Panc1 (cell line): ENCODE measurements at regions not wholly inside any gene's neighbourhood (a gene's known extent, or its start where the extent isn't known, plus 50 kb on each side); places are given as distances from the start of the nearest gene placed in this dataset.

Experiments
- ATAC-seq: fragments of 200-7000 bp; cut with Tn5 transposase; 2 replicates; pipeline ENCODE4 v1.9.1; 2020; ENCODE audit warnings: mild to moderate bottlenecking, moderate library complexity
- BruUV-seq: library from RNA; stranded (reverse); fragments of 400-500 nt; replicated peaks from 2 replicates; lab custom pipeline; 2021; lab: Mats Ljungman, UMichigan
- CTCF ChIA-PET: fragments of 300-600 bp; sonication (Branson Sonifier 250); formaldehyde crosslinking; loops from one replicate; lab custom pipeline; 2022; ENCODE audit warnings: antibody characterized with exemption; lab: Charles Lee
- POLR2A ChIA-PET: fragments of 300-600 bp; sonication (Branson Sonifier 250); formaldehyde crosslinking; loops from one replicate; lab custom pipeline; 2022; ENCODE audit warnings: antibody characterized with exemption; lab: Charles Lee
- DNase-seq: peaks from one replicate; pipeline ENCODE4 v3.0.0-alpha.2; 2010; ENCODE audit warnings: low read depth, low spot score
- H3K27ac ChIP-seq: 2 replicates; pipeline ENCODE4 v1.5.1; 2011; ENCODE audit warnings: mild to moderate bottlenecking, low read length, inconsistent platforms
- H3K27me3 ChIP-seq: fragments of 200-500 bp; sonication (Bioruptor generic); 2 replicates; pipeline ENCODE4 v1.6.0; 2014; ENCODE audit warnings: low read length, inconsistent platforms; ENCODE audit not compliant: control insufficient read depth, insufficient read depth
- H3K36me3 ChIP-seq: fragments of 200-500 bp; sonication (Bioruptor generic); 2 replicates; pipeline ENCODE4 v1.5.1; 2014; ENCODE audit warnings: inconsistent platforms, mild to moderate bottlenecking, low read length, moderate library complexity; ENCODE audit not compliant: control insufficient read depth, insufficient read depth
- H3K4me1 ChIP-seq: 2 replicates; pipeline ENCODE4 v1.5.1; 2011; ENCODE audit warnings: inconsistent platforms, mild to moderate bottlenecking, low read length, moderate library complexity; ENCODE audit not compliant: control insufficient read depth, insufficient read depth
- H3K4me3 ChIP-seq, 2 experiments: 2 replicates each; pipeline ENCODE4 v1.5.1; 2011 to 2012; ENCODE audit warnings: low read depth in 2 of 2, low read length in 2 of 2, mild to moderate bottlenecking in 2 of 2, inconsistent platforms in 1 of 2, moderate library complexity in 1 of 2
- H3K9me3 ChIP-seq: fragments of 200-500 bp; sonication (Bioruptor generic); 2 replicates; pipeline ENCODE4 v1.5.1; 2014; ENCODE audit warnings: low read depth, mild to moderate bottlenecking, inconsistent platforms, low read length, moderate library complexity; ENCODE audit not compliant: control insufficient read depth, insufficient read depth
- POLR2AphosphoS5 ChIP-seq: IDR thresholded peaks from 2 replicates; pipeline ENCODE4 v1.6.1; 2012; ENCODE audit warnings: mild to moderate bottlenecking, low read depth, low read length, moderate library complexity
- SIN3A ChIP-seq: IDR thresholded peaks from 2 replicates; pipeline ENCODE4 v1.6.1; 2012; ENCODE audit warnings: low read depth, mild to moderate bottlenecking, low read length, moderate library complexity, borderline replicate concordance; ENCODE audit not compliant: insufficient read depth
- TCF7L2 ChIP-seq: IDR thresholded peaks from 2 replicates; pipeline ENCODE4 v1.6.1; 2011; ENCODE audit warnings: mild to moderate bottlenecking, low read depth, low read length, inconsistent platforms
- in situ Hi-C: cut with HindIII; loops from 2 replicates; pipeline ENCODE4 v1.10.0; 2016; ENCODE audit warnings: low sequenced_read_pairs, low pct_unique_long_range_greater_than_20kb
- intact Hi-C: fragments of 100-400 bp; cut with micrococcal nuclease; formaldehyde crosslinking; loops from one replicate; pipeline ENCODE4 v1.10.0; 2022; ENCODE audit not compliant: unreplicated experiment
- TF ChIP-seq, protein P1 (sequence below), 2 experiments: IDR thresholded peaks; 2 replicates each; pipeline ENCODE4 v1.6.1; 2011 to 2012; ENCODE audit warnings: low read depth in 2 of 2, control low read depth in 1 of 2, low read length in 1 of 2, mild to moderate bottlenecking in 1 of 2, moderate library complexity in 1 of 2; ENCODE audit not compliant: insufficient read depth in 1 of 2
- TF ChIP-seq, protein P2 (sequence below): fragments of 450-650 bp; IDR thresholded peaks from 2 replicates; pipeline ENCODE4 v1.5.1; 2017; ENCODE audit warnings: mild to moderate bottlenecking

DNA sequence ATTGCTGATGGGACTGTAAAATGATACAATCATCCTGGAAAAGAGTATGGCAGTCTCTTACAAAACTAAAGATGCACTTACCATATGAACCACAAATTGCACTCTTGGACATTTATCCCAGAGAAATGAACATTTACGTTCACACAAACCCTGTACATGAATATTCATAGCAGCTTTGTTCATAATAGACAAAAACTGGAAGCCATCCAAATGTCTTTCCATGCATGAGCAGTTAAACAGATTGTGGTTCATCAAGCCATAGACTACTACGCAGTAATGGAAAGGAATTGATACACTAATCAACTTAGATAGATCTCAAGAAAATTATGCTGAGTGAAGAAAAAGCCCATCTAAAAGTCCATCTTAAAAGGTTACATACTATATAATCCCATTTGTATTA is 156.1 kb upstream of the SLC39A10 start:
- Histone ChIP-seq H3K36me3 (no peaks in the 10 kb centered on the region), H3K9me3 (no peaks in the 10 kb centered on the region), H3K27ac (no peak overlapping the region), H3K4me3 (no peak overlapping the region), H3K27me3 (no peaks in the 10 kb centered on the region), H3K4me1 (no peaks in the 10 kb centered on the region)
- TF ChIP-seq SIN3A (no peak), TCF7L2 (no peak), POLR2AphosphoS5 (no peak)
- TF ChIP-seq, protein P1, sequence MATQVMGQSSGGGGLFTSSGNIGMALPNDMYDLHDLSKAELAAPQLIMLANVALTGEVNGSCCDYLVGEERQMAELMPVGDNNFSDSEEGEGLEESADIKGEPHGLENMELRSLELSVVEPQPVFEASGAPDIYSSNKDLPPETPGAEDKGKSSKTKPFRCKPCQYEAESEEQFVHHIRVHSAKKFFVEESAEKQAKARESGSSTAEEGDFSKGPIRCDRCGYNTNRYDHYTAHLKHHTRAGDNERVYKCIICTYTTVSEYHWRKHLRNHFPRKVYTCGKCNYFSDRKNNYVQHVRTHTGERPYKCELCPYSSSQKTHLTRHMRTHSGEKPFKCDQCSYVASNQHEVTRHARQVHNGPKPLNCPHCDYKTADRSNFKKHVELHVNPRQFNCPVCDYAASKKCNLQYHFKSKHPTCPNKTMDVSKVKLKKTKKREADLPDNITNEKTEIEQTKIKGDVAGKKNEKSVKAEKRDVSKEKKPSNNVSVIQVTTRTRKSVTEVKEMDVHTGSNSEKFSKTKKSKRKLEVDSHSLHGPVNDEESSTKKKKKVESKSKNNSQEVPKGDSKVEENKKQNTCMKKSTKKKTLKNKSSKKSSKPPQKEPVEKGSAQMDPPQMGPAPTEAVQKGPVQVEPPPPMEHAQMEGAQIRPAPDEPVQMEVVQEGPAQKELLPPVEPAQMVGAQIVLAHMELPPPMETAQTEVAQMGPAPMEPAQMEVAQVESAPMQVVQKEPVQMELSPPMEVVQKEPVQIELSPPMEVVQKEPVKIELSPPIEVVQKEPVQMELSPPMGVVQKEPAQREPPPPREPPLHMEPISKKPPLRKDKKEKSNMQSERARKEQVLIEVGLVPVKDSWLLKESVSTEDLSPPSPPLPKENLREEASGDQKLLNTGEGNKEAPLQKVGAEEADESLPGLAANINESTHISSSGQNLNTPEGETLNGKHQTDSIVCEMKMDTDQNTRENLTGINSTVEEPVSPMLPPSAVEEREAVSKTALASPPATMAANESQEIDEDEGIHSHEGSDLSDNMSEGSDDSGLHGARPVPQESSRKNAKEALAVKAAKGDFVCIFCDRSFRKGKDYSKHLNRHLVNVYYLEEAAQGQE (IDR thresholded peaks at IDR 0.05; ENCODE audit: insufficient read depth in 1 of 2, low read depth in 2 of 2, low read length in 1 of 2) = no peak
- TF ChIP-seq, protein P2, sequence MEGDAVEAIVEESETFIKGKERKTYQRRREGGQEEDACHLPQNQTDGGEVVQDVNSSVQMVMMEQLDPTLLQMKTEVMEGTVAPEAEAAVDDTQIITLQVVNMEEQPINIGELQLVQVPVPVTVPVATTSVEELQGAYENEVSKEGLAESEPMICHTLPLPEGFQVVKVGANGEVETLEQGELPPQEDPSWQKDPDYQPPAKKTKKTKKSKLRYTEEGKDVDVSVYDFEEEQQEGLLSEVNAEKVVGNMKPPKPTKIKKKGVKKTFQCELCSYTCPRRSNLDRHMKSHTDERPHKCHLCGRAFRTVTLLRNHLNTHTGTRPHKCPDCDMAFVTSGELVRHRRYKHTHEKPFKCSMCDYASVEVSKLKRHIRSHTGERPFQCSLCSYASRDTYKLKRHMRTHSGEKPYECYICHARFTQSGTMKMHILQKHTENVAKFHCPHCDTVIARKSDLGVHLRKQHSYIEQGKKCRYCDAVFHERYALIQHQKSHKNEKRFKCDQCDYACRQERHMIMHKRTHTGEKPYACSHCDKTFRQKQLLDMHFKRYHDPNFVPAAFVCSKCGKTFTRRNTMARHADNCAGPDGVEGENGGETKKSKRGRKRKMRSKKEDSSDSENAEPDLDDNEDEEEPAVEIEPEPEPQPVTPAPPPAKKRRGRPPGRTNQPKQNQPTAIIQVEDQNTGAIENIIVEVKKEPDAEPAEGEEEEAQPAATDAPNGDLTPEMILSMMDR = no peak
- no peak for DNase-seq
- ChIA-PET POLR2A (no interaction called here), CTCF (no interaction called here)
- no peak for ATAC-seq
- intact Hi-C loops = no loop called here
- in situ Hi-C loops = no loop called here
- no TSS peak for BruUV-seq

DNA sequence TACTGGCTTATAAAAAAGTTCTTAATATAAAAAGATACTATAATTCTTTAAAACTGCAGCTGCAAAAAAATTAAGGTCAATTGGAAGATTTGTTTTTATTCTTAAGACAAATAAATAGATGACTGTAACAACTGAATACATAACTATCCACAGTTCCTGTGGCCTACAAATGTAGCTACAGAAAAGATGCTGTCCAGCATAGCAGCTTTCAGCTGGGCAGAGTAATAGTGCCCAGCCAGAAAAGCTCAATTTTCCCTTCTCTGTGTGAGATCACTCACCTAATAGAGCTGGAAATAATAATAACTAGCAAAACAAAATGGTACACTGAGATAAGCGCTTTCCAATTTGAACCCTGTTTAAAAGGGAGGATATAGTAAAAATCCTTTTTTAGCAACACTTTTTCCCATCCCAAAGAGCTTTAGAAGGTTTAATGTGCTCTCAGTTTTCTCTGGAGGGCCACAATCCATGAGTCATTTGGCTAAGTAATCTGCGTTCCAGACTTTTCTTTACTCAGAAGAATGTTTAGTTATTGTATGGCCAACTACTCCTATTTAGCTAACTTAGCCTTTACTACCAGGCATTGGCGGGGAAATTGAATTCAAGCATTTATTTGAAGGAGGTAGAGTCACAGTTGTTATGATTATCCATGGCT is 158.1 kb upstream of the SLC39A10 start:
- no peaks in the 10 kb centered on the region for H3K4me1 ChIP-seq
- no peaks in the 10 kb centered on the region for H3K36me3 ChIP-seq
- H3K27ac ChIP-seq = no peak overlapping the region
- H3K27me3 ChIP-seq = no peaks in the 10 kb centered on the region
- ATAC-seq = no peak
- ChIA-PET POLR2A (no interaction called here), CTCF (interaction anchor here (0.7 to 1.0 kb wide), 2 partner anchors 20 to 158 kb away, joined by 3 read pairs; partner anchors contain the start of gene SLC39A10)
- no peak overlapping the region for H3K4me3 ChIP-seq
- no peak for DNase-seq
- TF ChIP-seq, protein P2 = no peak
- TF ChIP-seq, protein P1 (IDR thresholded peaks at IDR 0.05; ENCODE audit: insufficient read depth in 1 of 2, low read depth in 2 of 2, low read length in 1 of 2) = no peak
- intact Hi-C loops (no loop called here), in situ Hi-C loops (no loop called here)
- BruUV-seq = no TSS peak
- H3K9me3 ChIP-seq = no peaks in the 10 kb centered on the region
